ENCODE measurements at regions not wholly inside any gene's neighbourhood (a gene's known extent, or its start where the extent isn't known, plus 50 kb on each side); places are given as distances from the start of the nearest gene placed in this dataset.
"Not testable (repeated sequence)": the region's sequence is repeated elsewhere in the genome, so short reads cannot be mapped to it uniquely, and the experiment has no call there.

DNA sequence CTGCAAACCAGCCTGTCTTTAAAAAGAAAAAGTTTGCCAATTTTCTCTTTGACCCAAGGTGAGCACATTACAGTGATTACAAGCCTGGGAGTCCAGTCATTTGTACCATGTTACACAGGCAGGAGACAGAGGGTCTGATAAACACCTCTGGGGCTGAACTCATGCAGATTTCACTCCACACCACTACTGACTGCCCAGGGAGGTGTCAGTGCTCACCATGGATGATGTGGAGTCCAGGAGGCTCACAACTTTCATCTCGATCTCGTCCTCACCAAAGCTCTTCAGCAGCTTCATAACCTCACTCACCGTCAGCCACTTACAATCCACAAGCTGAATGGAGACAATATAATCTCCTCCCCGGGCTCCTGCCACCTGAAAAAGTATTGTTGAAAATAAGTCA lies 302.4 kb downstream of the GOLGA6L6 start:
- TF ChIP-seq, protein P1, sequence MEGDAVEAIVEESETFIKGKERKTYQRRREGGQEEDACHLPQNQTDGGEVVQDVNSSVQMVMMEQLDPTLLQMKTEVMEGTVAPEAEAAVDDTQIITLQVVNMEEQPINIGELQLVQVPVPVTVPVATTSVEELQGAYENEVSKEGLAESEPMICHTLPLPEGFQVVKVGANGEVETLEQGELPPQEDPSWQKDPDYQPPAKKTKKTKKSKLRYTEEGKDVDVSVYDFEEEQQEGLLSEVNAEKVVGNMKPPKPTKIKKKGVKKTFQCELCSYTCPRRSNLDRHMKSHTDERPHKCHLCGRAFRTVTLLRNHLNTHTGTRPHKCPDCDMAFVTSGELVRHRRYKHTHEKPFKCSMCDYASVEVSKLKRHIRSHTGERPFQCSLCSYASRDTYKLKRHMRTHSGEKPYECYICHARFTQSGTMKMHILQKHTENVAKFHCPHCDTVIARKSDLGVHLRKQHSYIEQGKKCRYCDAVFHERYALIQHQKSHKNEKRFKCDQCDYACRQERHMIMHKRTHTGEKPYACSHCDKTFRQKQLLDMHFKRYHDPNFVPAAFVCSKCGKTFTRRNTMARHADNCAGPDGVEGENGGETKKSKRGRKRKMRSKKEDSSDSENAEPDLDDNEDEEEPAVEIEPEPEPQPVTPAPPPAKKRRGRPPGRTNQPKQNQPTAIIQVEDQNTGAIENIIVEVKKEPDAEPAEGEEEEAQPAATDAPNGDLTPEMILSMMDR (IDR thresholded peaks at IDR 0.05): not testable (repeated sequence)
- not testable (repeated sequence) for TF ChIP-seq RAD21 (IDR thresholded peaks at IDR 0.05; ENCODE audit: low read length)
- TF ChIP-seq, protein P2, sequence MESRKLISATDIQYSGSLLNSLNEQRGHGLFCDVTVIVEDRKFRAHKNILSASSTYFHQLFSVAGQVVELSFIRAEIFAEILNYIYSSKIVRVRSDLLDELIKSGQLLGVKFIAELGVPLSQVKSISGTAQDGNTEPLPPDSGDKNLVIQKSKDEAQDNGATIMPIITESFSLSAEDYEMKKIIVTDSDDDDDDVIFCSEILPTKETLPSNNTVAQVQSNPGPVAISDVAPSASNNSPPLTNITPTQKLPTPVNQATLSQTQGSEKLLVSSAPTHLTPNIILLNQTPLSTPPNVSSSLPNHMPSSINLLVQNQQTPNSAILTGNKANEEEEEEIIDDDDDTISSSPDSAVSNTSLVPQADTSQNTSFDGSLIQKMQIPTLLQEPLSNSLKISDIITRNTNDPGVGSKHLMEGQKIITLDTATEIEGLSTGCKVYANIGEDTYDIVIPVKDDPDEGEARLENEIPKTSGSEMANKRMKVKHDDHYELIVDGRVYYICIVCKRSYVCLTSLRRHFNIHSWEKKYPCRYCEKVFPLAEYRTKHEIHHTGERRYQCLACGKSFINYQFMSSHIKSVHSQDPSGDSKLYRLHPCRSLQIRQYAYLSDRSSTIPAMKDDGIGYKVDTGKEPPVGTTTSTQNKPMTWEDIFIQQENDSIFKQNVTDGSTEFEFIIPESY (IDR thresholded peaks at IDR 0.05; ENCODE audit: borderline replicate concordance, low read depth): not testable (repeated sequence)
